H1 (cell line): ENCODE measurements at regions not wholly inside any gene's neighbourhood (a gene's known extent, or its start where the extent isn't known, plus 50 kb on each side); places are given as distances from the start of the nearest gene placed in this dataset.

ENCODE experiments used
- CTCF ChIP-seq, 3 experiments: IDR thresholded peaks; 1 replicate in 2 of 3; 2 replicates in 1 of 3; pipeline versions ENCODE4 v1.5.1 to v1.6.1; 2011; ENCODE audit warnings: low read length in 3 of 3, mild to moderate bottlenecking in 3 of 3, inconsistent platforms in 2 of 3, low read depth in 1 of 3, moderate library complexity in 1 of 3; ENCODE audit not compliant: insufficient read depth in 1 of 3; ENCODE audit errors: control extremely low read depth in 1 of 3
- EGR1 ChIP-seq: IDR thresholded peaks from 2 replicates; pipeline ENCODE4 v1.6.1; 2011; ENCODE audit warnings: low read depth, low read length, borderline replicate concordance
- FOSL1 ChIP-seq: IDR thresholded peaks from 2 replicates; pipeline ENCODE4 v1.6.1; 2011; ENCODE audit warnings: mild to moderate bottlenecking, low read depth, low read length, moderate library complexity; ENCODE audit not compliant: insufficient read depth
- JUN ChIP-seq: IDR thresholded peaks from 2 replicates; pipeline ENCODE4 v1.6.1; 2011; ENCODE audit warnings: low read depth, mild to moderate bottlenecking, improper control_type of control experiment, low read length
- NRF1 ChIP-seq: IDR thresholded peaks from 2 replicates; pipeline ENCODE4 v1.6.1; 2011; ENCODE audit warnings: mild to moderate bottlenecking, low read depth, low read length, improper control_type of control experiment
- RBBP5 ChIP-seq: IDR thresholded peaks from 2 replicates; pipeline ENCODE4 v1.7.1; 2012; ENCODE audit warnings: low read depth, mild to moderate bottlenecking, inconsistent platforms, low read length, moderate library complexity, borderline replicate concordance

DNA sequence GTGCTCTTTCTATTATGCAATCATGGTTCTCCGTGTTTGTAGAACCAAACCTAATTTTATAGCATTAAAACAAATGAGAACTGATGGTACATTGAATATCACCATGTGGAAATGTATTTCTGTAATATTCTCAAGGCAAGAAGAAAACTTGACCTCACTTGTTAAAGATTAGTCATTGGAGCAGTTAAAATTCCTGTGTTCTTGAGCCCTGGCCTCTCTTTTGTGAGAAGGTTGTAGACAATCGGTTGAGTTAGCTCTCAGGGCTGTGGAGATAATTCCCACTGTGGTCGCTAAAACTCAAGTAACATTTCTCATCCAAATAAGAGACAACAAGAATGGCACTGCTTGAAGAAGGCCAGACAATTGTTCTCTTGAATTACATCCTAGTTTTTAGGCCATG, 216.0 kb upstream of the KLF4 start (continued):
- TF ChIP-seq CTCF (IDR thresholded peaks at IDR 0.05; ENCODE audit: control extremely low read depth in 1 of 3, insufficient read depth in 1 of 3, low read depth in 1 of 3, low read length in 3 of 3) (no peak), FOSL1 (no peak), RBBP5 (no peak), EGR1 (no peak), JUN (no peak), NRF1 (no peak)
